HCT116 (cell line): ENCODE measurements at regions not wholly inside any gene's neighbourhood (a gene's known extent, or its start where the extent isn't known, plus 50 kb on each side); places are given as distances from the start of the nearest gene placed in this dataset.

Experiments
- ATAC-seq: fragments of 200-7000 bp; cut with Tn5 transposase; 2 replicates; pipeline ENCODE4 v1.9.1; 2020; ENCODE audit warnings: mild to moderate bottlenecking, moderate library complexity
- BruUV-seq: library from RNA; stranded (reverse); fragments of 400-500 nt; replicated peaks from 2 replicates; lab custom pipeline; 2021; lab: Mats Ljungman, UMichigan
- CTCF ChIA-PET: fragments of 300-600 bp; sonication (Branson Sonifier 250); formaldehyde crosslinking; loops from one replicate; lab custom pipeline; 2021; ENCODE audit warnings: antibody characterized with exemption; lab: Charles Lee
- POLR2A ChIA-PET: fragments of 300-600, 350-600 bp; sonication (Branson Sonifier 250); formaldehyde crosslinking; loops from one replicate; lab custom pipeline; 2021; ENCODE audit warnings: antibody characterized with exemption; lab: Charles Lee
- RAD21 ChIA-PET, 2 experiments: fragments of 300-600 bp; sonication (Branson Sonifier 250); formaldehyde crosslinking; loops; one replicate each; lab custom pipeline; 2023; ENCODE audit warnings: low total read pairs in 2 of 2; ENCODE audit not compliant: uncharacterized antibody in 2 of 2, unreplicated experiment in 2 of 2, low non-redundant PET in 1 of 2; lab: Charles Lee
- DNase-seq: peaks from one replicate; pipeline ENCODE4 v3.0.0-alpha.2; 2010; ENCODE audit warnings: low read depth, low spot score
- H2AFZ ChIP-seq: fragments of 200-600 bp; shearing (Covaris generic), sonication (generic); 2 replicates; pipeline ENCODE4 v1.6.1; 2017; ENCODE audit warnings: low read depth, mixed run types, mixed read lengths, antibody characterized with exemption, low read length; ENCODE audit not compliant: poor library complexity, severe bottlenecking
- H3K27ac ChIP-seq: 2 replicates; pipeline ENCODE4 v1.5.1; 2012; ENCODE audit warnings: low read depth, low read length
- H3K27me3 ChIP-seq: fragments of 200-600 bp; sonication (generic); 2 replicates; pipeline ENCODE4 v1.6.1; 2016; ENCODE audit warnings: mixed run types, low read length, mixed read lengths; ENCODE audit not compliant: insufficient read depth
- H3K36me3 ChIP-seq, 2 experiments: fragments of 200-500 bp in 1 of 2; fragments of 200-600 bp in 1 of 2; sonication (Bioruptor generic) in 1 of 2; sonication (generic) in 1 of 2; 2 replicates each; pipeline versions ENCODE4 v1.5.1 to v1.6.1; 2014 to 2016; ENCODE audit warnings: low read length in 2 of 2, inconsistent platforms in 1 of 2, mixed read lengths in 1 of 2, mixed run types in 1 of 2; ENCODE audit not compliant: insufficient read depth in 2 of 2, control insufficient read depth in 1 of 2
- H3K4me1 ChIP-seq, 2 experiments: fragments of 200-600 bp in 1 of 2; sonication (generic) in 1 of 2; 2 replicates each; pipeline versions ENCODE4 v1.5.1 to v1.6.1; 2012 to 2017; ENCODE audit warnings: low read length in 2 of 2, inconsistent platforms in 1 of 2, mild to moderate bottlenecking in 1 of 2, mixed read lengths in 1 of 2, mixed run types in 1 of 2, moderate library complexity in 1 of 2; ENCODE audit not compliant: insufficient read depth in 2 of 2, control insufficient read depth in 1 of 2
- H3K4me2 ChIP-seq: fragments of 200-600 bp; sonication (generic); 2 replicates; pipeline ENCODE4 v1.6.1; 2017; ENCODE audit warnings: mixed run types, low read length, mixed read lengths
- H3K4me3 ChIP-seq, 2 experiments: fragments of 200-600 bp in 1 of 2; sonication (generic) in 1 of 2; replicated peaks in 1 of 2; 2 replicates each; pipeline ENCODE4 v1.5.1; 2011 to 2016; ENCODE audit warnings: low read length in 2 of 2, control low read depth in 1 of 2, low read depth in 1 of 2, mild to moderate bottlenecking in 1 of 2, mixed read lengths in 1 of 2, mixed run types in 1 of 2
- H3K79me2 ChIP-seq: fragments of 200-600 bp; sonication (generic); 2 replicates; pipeline ENCODE4 v1.6.1; 2017; ENCODE audit warnings: mild to moderate bottlenecking, mixed run types, low read length, moderate library complexity, mixed read lengths; ENCODE audit not compliant: insufficient read depth
- H3K9ac ChIP-seq: fragments of 200-600 bp; sonication (generic); 2 replicates; pipeline ENCODE4 v1.6.1; 2016; ENCODE audit warnings: low read length, mixed read lengths
- H3K9me2 ChIP-seq: fragments of 200-600 bp; sonication (generic), shearing (Covaris generic); 2 replicates; pipeline ENCODE4 v1.6.1; 2017; ENCODE audit warnings: mixed run types, mild to moderate bottlenecking, moderate library complexity; ENCODE audit not compliant: insufficient read depth
- H3K9me3 ChIP-seq, 2 experiments: fragments of 200-500 bp in 1 of 2; fragments of 200-600 bp in 1 of 2; sonication (Bioruptor generic) in 1 of 2; sonication (generic) in 1 of 2; 2 replicates each; pipeline ENCODE4 v1.6.1; 2014 to 2017; ENCODE audit warnings: low read length in 2 of 2, mixed read lengths in 2 of 2, inconsistent platforms in 1 of 2, low read depth in 1 of 2, mild to moderate bottlenecking in 1 of 2, mixed run types in 1 of 2, moderate library complexity in 1 of 2; ENCODE audit not compliant: control insufficient read depth in 1 of 2, insufficient read depth in 1 of 2
- H4K20me1 ChIP-seq: fragments of 200-600 bp; sonication (generic), shearing (Covaris generic); 2 replicates; pipeline ENCODE4 v1.6.1; 2017; ENCODE audit warnings: mixed run types, mild to moderate bottlenecking, moderate library complexity; ENCODE audit not compliant: insufficient read depth
- CBX3 ChIP-seq: IDR thresholded peaks from 2 replicates; pipeline ENCODE4 v1.6.1; 2012; ENCODE audit warnings: low read depth
- ELF1 ChIP-seq: IDR thresholded peaks from 2 replicates; pipeline ENCODE4 v1.6.1; 2012; ENCODE audit warnings: low read depth, borderline replicate concordance
- POLR2A ChIP-seq: IDR thresholded peaks from 2 replicates; pipeline ENCODE4 v1.7.0; 2011; ENCODE audit warnings: borderline replicate concordance; ENCODE audit not compliant: insufficient read depth, insufficient read length; ENCODE audit errors: extremely low read depth
- RAD21 ChIP-seq: IDR thresholded peaks from 2 replicates; pipeline ENCODE4 v1.6.1; 2012; ENCODE audit warnings: low read depth, mild to moderate bottlenecking
- SIN3A ChIP-seq: IDR thresholded peaks from 2 replicates; pipeline ENCODE4 v1.6.1; 2012; ENCODE audit warnings: low read depth
- SP1 ChIP-seq: IDR thresholded peaks from 2 replicates; pipeline ENCODE4 v1.6.1; 2012; ENCODE audit warnings: low read depth
- YY1 ChIP-seq: IDR thresholded peaks from 2 replicates; pipeline ENCODE4 v1.6.1; 2011; ENCODE audit warnings: low read length, low read depth, moderate library complexity, mild to moderate bottlenecking; ENCODE audit not compliant: insufficient replicate concordance; ENCODE audit errors: extremely low read depth
- intact Hi-C: fragments of 100-400 bp; cut with micrococcal nuclease; formaldehyde crosslinking; loops from 2 replicates; pipeline ENCODE4 v1.10.0; 2022

- H3K9me2 ChIP-seq, result no peaks in the 10 kb centered on the region
- H3K4me2 ChIP-seq, result no peak overlapping the region
- no peaks in the 10 kb centered on the region for H3K36me3 ChIP-seq
- TF ChIP-seq YY1, result no peak
- TF ChIP-seq CBX3, result 0 out of 2 replicates have a peak, but pooled peaks have one; percentile 33
- DNase-seq (no peak), ATAC-seq (no peak)
- ChIA-PET RAD21 (no interaction called here), POLR2A (no interaction called here), CTCF (no interaction called here)
- no peaks in the 10 kb centered on the region for H3K79me2 ChIP-seq
- intact Hi-C loops, result no loop called here
- H3K4me1 ChIP-seq, result no peaks in the 10 kb centered on the region
- no peaks in the 10 kb centered on the region for H3K27me3 ChIP-seq
- no peak overlapping the region for H3K4me3 ChIP-seq
- H3K27ac ChIP-seq, result no peak overlapping the region
- no peaks in the 10 kb centered on the region; a peak in 1 of 4 replicates for H3K9me3 ChIP-seq
- no peaks in the 10 kb centered on the region for H4K20me1 ChIP-seq
- no peak overlapping the region for H2AFZ ChIP-seq
- no peak overlapping the region for H3K9ac ChIP-seq
- BruUV-seq, result no TSS peak
Measured at GRCh38 chr6:145475794-145476396, 259.4 kb downstream of the EPM2A start.

- Histone ChIP-seq H3K9me2 (no peaks in the 10 kb centered on the region), H3K27me3 (no peaks in the 10 kb centered on the region), H3K9me3 (no peaks in the 10 kb centered on the region), H3K27ac (no peak overlapping the region), H3K4me1 (peaks cover 10 to 22% of the 10 kb centered on the region in 2 experiments; a peak in 3 of 4 replicates), H4K20me1 (no peaks in the 10 kb centered on the region), H3K36me3 (no peaks in the 10 kb centered on the region), H3K4me3 (no peak overlapping the region), H3K9ac (no peak overlapping the region), H2AFZ (no peak overlapping the region), H3K79me2 (no peaks in the 10 kb centered on the region), H3K4me2 (no peak overlapping the region)
- ChIA-PET RAD21 (no interaction called here), CTCF (no interaction called here), POLR2A (no interaction called here)
- BruUV-seq, result no TSS peak
- ATAC-seq, result no peak
- TF ChIP-seq ELF1 (no peak), POLR2A (no peak), SP1 (no peak), RAD21 (no peak), SIN3A (no peak)
- DNase-seq, result no peak
- intact Hi-C loops, result loop anchor here (10.0 kb wide), 1 partner anchor 895 kb away; no protein-coding TSS in a partner anchor
Measured at GRCh38 chr6:145480024-145480423, 255.3 kb downstream of the EPM2A start.
